HCT116 (cell line): ENCODE measurements at regions not wholly inside any gene's neighbourhood (a gene's known extent, or its start where the extent isn't known, plus 50 kb on each side); places are given as distances from the start of the nearest gene placed in this dataset.

Experiments
- CTCF ChIP-seq, 3 experiments: fragments of 200-600 bp in 1 of 3; sonication (generic) in 1 of 3; IDR thresholded peaks in 2 of 3; conservative IDR thresholded peaks in 1 of 3; 2 replicates each; pipeline ENCODE4 v1.5.1; 2012 to 2017; ENCODE audit warnings: low read depth in 2 of 3, low read length in 2 of 3, antibody characterized with exemption in 1 of 3, borderline replicate concordance in 1 of 3, control low read depth in 1 of 3, mild to moderate bottlenecking in 1 of 3, mixed read lengths in 1 of 3, mixed run types in 1 of 3, moderate library complexity in 1 of 3; ENCODE audit not compliant: insufficient read depth in 1 of 3
- EZH2 ChIP-seq: fragments of 200-600 bp; sonication (generic); IDR thresholded peaks from 2 replicates; pipeline ENCODE4 v1.6.1; 2017; ENCODE audit warnings: antibody characterized with exemption, mixed run types
- EZH2phosphoT487 ChIP-seq: fragments of 200-600 bp; IDR thresholded peaks from 2 replicates; pipeline ENCODE4 v1.6.1; 2018; ENCODE audit warnings: antibody characterized with exemption, borderline replicate concordance
- MAX ChIP-seq: IDR thresholded peaks from 2 replicates; pipeline ENCODE4 v1.6.1; 2012
- POLR2A ChIP-seq: IDR thresholded peaks from 2 replicates; pipeline ENCODE4 v1.7.0; 2011; ENCODE audit warnings: borderline replicate concordance; ENCODE audit not compliant: insufficient read depth, insufficient read length; ENCODE audit errors: extremely low read depth
- POLR2AphosphoS5 ChIP-seq: IDR thresholded peaks from 2 replicates; pipeline ENCODE4 v1.6.1; 2011; ENCODE audit warnings: mild to moderate bottlenecking, low read depth, low read length, moderate library complexity
- SIN3A ChIP-seq: IDR thresholded peaks from 2 replicates; pipeline ENCODE4 v1.6.1; 2012; ENCODE audit warnings: low read depth
- SP1 ChIP-seq: IDR thresholded peaks from 2 replicates; pipeline ENCODE4 v1.6.1; 2012; ENCODE audit warnings: low read depth
- SRF ChIP-seq: IDR thresholded peaks from 2 replicates; pipeline ENCODE4 v1.6.1; 2012; ENCODE audit warnings: low read depth
- TCF7L2 ChIP-seq: IDR thresholded peaks from 2 replicates; pipeline ENCODE4 v1.7.0; 2011; ENCODE audit warnings: borderline replicate concordance, inconsistent platforms; ENCODE audit not compliant: insufficient read depth, insufficient read length; ENCODE audit errors: extremely low read depth
- YY1 ChIP-seq: IDR thresholded peaks from 2 replicates; pipeline ENCODE4 v1.6.1; 2011; ENCODE audit warnings: low read length, low read depth, moderate library complexity, mild to moderate bottlenecking; ENCODE audit not compliant: insufficient replicate concordance; ENCODE audit errors: extremely low read depth
- ZNF274 ChIP-seq: fragments of 200-500 bp; sonication (Bioruptor generic); IDR thresholded peaks from 2 replicates; pipeline ENCODE4 v1.6.1; 2014; ENCODE audit warnings: mild to moderate bottlenecking, low read depth, low read length, inconsistent platforms
- TF ChIP-seq, protein P1 (sequence below): IDR thresholded peaks from 2 replicates; pipeline ENCODE4 v1.6.1; 2011; ENCODE audit warnings: mild to moderate bottlenecking, low read length, moderate library complexity; ENCODE audit not compliant: insufficient replicate concordance; ENCODE audit errors: extremely low read depth

DNA sequence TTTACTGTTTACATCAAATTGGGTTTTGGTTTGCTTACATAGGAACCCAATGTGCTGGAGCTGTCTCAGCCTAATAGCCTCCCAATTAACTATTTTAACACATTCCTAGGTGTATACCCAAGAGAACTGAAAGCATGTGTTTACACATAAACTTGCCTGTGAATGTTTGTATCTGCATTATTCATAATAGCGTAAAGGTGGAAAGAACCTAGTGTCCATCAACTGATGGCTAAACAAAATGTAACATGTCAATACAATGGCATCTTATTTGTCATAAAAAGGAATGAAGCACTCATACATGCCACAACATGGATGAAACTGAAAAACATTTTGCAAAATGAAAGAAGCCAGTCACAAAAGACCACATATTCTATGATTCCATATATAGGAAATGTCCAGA is 160.6 kb upstream of the EEPD1 start:
- TF ChIP-seq CTCF (IDR thresholded peaks at IDR 0.05 in 2 of 3, conservative IDR thresholded peaks at IDR 0.05 in 1 of 3; ENCODE audit: borderline replicate concordance in 1 of 3, insufficient read depth in 1 of 3, low read depth in 2 of 3, low read length in 2 of 3), result no peak
- no peak for TF ChIP-seq SP1
- no peak for TF ChIP-seq POLR2A
- no peak for TF ChIP-seq EZH2
- TF ChIP-seq YY1, result no peak
- TF ChIP-seq SRF, result no peak
- TF ChIP-seq SIN3A, result no peak
- TF ChIP-seq, protein P1, sequence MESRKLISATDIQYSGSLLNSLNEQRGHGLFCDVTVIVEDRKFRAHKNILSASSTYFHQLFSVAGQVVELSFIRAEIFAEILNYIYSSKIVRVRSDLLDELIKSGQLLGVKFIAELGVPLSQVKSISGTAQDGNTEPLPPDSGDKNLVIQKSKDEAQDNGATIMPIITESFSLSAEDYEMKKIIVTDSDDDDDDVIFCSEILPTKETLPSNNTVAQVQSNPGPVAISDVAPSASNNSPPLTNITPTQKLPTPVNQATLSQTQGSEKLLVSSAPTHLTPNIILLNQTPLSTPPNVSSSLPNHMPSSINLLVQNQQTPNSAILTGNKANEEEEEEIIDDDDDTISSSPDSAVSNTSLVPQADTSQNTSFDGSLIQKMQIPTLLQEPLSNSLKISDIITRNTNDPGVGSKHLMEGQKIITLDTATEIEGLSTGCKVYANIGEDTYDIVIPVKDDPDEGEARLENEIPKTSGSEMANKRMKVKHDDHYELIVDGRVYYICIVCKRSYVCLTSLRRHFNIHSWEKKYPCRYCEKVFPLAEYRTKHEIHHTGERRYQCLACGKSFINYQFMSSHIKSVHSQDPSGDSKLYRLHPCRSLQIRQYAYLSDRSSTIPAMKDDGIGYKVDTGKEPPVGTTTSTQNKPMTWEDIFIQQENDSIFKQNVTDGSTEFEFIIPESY, result no peak
- TF ChIP-seq EZH2phosphoT487, result no peak
- TF ChIP-seq MAX, result no peak
- no peak for TF ChIP-seq POLR2AphosphoS5
- no peak for TF ChIP-seq ZNF274
- no peak for TF ChIP-seq TCF7L2
